ENCODE measurements at regions not wholly inside any gene's neighbourhood (a gene's known extent, or its start where the extent isn't known, plus 50 kb on each side); places are given as distances from the start of the nearest gene placed in this dataset.

DNA sequence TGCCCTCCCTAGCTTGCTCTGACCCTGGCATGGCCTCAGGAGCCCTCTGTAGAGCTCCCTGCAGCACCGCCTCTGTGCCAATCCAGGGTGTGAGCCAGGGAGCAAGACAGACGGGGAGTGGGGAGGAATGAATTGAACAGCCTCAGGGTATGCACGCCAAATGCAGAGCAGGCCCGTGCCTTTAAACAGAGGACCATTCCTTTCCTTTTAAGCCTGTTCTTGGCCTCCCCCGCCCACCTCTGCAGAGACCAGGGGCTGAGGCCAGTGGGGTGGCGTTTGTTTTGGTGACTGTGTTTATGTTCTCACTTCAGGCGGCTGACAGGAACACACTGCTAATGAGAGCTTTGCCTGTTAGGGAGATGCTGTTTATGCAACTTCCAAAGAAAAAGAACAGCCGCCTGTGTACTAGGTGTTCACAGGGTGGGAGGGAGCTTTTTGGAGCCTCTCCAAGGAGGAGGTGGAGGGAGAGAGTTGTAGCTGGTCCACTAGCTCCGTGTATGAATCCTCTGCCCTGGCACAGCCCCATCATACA is 528.1 kb upstream of the DPP6 start:
- Histone ChIP-seq H3K9me3 (no peaks in the 10 kb centered on the region), H3K27me3 (no peaks in the 10 kb centered on the region), H3K4me3 (ENCODE audit: low read depth in 1 of 2, low read length in 1 of 2) (no peak overlapping the region), H3K4me1 (ENCODE audit: control insufficient read depth in 1 of 2, insufficient read depth in 1 of 2, low read depth in 1 of 2, low read length in 1 of 2) (no peaks in the 10 kb centered on the region), H3K36me3 (no peaks in the 10 kb centered on the region), H3K27ac (no peak overlapping the region)
- TF ChIP-seq, protein P1, sequence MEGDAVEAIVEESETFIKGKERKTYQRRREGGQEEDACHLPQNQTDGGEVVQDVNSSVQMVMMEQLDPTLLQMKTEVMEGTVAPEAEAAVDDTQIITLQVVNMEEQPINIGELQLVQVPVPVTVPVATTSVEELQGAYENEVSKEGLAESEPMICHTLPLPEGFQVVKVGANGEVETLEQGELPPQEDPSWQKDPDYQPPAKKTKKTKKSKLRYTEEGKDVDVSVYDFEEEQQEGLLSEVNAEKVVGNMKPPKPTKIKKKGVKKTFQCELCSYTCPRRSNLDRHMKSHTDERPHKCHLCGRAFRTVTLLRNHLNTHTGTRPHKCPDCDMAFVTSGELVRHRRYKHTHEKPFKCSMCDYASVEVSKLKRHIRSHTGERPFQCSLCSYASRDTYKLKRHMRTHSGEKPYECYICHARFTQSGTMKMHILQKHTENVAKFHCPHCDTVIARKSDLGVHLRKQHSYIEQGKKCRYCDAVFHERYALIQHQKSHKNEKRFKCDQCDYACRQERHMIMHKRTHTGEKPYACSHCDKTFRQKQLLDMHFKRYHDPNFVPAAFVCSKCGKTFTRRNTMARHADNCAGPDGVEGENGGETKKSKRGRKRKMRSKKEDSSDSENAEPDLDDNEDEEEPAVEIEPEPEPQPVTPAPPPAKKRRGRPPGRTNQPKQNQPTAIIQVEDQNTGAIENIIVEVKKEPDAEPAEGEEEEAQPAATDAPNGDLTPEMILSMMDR (IDR thresholded peaks at IDR 0.05) = no peak

DNA sequence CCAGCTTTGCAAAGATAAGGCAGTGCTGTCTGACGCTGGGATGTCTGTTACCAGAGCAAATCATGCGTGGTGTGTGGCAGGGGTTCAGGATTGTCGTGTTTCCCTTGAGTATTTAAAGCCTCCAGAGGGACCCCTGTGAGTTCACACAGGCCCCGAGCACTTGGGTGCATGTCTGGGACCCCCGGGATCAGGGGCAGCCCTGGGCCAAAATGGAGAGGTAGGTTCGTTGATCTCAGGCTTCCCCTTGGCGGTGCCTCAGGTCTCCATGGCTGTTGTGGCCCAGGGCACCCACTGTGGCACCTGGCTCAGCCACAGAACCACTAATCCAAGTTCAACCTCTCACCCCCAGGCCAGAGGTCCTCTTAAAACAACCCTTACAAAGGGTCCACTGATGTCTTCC is 523.1 kb upstream of the DPP6 start:
- H3K9me3 ChIP-seq = no peaks in the 10 kb centered on the region
- H3K4me3 ChIP-seq (ENCODE audit: low read depth in 1 of 2, low read length in 1 of 2) = no peak overlapping the region
- H3K36me3 ChIP-seq = no peaks in the 10 kb centered on the region
- no peaks in the 10 kb centered on the region for H3K4me1 ChIP-seq (ENCODE audit: control insufficient read depth in 1 of 2, insufficient read depth in 1 of 2, low read depth in 1 of 2, low read length in 1 of 2)
- TF ChIP-seq, protein P1 (IDR thresholded peaks at IDR 0.05) = no peak
- H3K27me3 ChIP-seq = no peaks in the 10 kb centered on the region
- no peak overlapping the region for H3K27ac ChIP-seq

DNA sequence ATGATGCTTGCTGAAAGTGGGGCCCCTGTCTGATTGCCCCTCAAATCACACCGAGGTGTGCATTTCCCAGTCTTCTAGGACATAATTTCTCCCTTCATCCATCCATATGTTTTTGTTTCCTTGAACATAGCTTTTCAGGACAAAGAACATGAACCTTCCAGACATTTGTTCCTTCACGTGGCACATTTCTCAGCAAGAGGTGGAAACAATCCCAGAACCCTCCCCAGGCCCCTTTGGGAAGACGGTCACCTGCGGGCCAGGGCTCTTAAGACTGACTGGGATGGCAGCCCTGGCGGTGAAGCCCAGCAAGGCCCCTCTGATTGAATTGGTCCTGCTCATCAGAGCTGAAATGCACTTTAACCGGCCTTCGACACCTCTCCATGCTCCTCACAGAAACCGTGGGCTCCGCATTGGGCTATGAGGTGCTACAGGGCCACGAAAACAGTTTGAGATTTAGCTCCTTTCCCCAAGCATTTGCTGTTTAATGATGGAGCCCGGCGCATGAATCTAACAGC is 522.5 kb upstream of the DPP6 start:
- no peaks in the 10 kb centered on the region for H3K4me1 ChIP-seq (ENCODE audit: control insufficient read depth in 1 of 2, insufficient read depth in 1 of 2, low read depth in 1 of 2, low read length in 1 of 2)
- H3K36me3 ChIP-seq = no peaks in the 10 kb centered on the region
- no peaks in the 10 kb centered on the region for H3K27me3 ChIP-seq
- H3K4me3 ChIP-seq (ENCODE audit: low read depth in 1 of 2, low read length in 1 of 2) = no peak overlapping the region
- TF ChIP-seq, protein P1 (IDR thresholded peaks at IDR 0.05) = no peak
- no peak overlapping the region for H3K27ac ChIP-seq
- no peaks in the 10 kb centered on the region for H3K9me3 ChIP-seq

DNA sequence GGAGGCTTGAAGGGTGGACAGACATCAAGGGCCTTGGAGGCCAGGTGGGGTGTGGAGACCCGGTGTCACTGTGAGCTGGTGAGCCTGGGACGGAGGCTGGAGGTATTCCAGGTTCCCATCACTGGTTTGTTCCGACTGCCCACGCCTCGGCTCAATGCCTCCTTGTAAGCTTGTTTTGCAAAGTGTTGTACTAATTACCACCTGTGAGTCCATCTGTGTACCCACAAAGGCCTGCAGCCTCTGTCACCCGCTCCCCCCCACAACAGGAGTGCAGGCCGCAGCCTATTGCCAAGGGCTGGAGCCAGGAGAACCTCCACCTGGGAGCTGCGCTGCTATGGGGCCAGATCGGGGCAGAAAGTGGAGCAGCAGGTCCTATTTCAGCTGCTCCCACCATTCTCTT is 521.8 kb upstream of the DPP6 start:
- Histone ChIP-seq H3K9me3 (no peaks in the 10 kb centered on the region), H3K27ac (no peak overlapping the region)
- TF ChIP-seq, protein P1 (IDR thresholded peaks at IDR 0.05) = no peak

DNA sequence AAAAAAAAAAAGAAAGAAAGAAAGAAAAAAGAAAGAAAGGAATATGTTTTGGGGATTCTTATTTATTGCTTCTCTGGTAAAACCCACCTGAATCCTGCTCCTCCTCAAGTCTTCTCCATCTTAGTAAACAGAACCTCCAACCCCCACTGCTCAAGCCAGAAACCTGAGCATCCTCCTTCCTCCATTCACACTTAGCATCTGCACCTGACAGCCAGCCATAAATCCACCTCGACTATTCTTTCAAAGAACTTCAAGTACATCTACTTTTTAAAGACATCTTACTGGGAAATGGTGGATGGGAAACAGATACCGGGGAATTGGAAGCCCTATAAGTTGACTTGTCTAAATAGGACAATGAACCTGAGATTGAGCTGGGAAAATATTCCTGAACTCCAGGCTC is 519.9 kb upstream of the DPP6 start:
- no peaks in the 10 kb centered on the region for H3K9me3 ChIP-seq
- H3K27me3 ChIP-seq = no peaks in the 10 kb centered on the region
- H3K27ac ChIP-seq = no peak overlapping the region
- TF ChIP-seq, protein P1 (IDR thresholded peaks at IDR 0.05) = no peak
- H3K36me3 ChIP-seq = no peaks in the 10 kb centered on the region
- H3K4me3 ChIP-seq (ENCODE audit: low read depth in 1 of 2, low read length in 1 of 2) = no peak overlapping the region
- no peaks in the 10 kb centered on the region for H3K4me1 ChIP-seq (ENCODE audit: control insufficient read depth in 1 of 2, insufficient read depth in 1 of 2, low read depth in 1 of 2, low read length in 1 of 2)

More for the DNA sequence above, 521.8 kb upstream of the DPP6 start:
- no peak overlapping the region for H3K4me3 ChIP-seq (ENCODE audit: low read depth in 1 of 2, low read length in 1 of 2)
- no peaks in the 10 kb centered on the region for H3K36me3 ChIP-seq
- no peaks in the 10 kb centered on the region for H3K4me1 ChIP-seq (ENCODE audit: control insufficient read depth in 1 of 2, insufficient read depth in 1 of 2, low read depth in 1 of 2, low read length in 1 of 2)
- H3K27me3 ChIP-seq = no peaks in the 10 kb centered on the region

Data from neutrophil (primary cell).